ENCODE measurements at regions not wholly inside any gene's neighbourhood (a gene's known extent, or its start where the extent isn't known, plus 50 kb on each side); places are given as distances from the start of the nearest gene placed in this dataset.

DNA sequence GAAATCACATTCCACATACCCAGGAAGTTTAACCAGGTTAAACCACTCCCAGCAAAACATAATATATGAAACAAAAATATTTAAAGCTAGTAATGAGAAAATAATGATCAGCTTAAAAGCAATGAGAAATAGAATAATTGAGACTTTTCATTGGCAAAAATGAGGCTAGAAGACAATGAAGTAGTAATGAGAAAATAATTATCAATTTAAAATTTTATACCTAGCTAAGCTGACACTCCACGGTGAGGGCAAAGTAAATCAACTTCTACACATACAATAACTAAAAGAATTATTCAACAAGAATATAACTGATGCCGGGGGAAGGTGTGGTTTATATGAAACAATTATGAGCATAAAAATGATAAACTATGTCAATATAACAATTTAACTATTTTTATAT is 82.2 kb upstream of the TES start:
- H3K79me2 ChIP-seq (ENCODE audit: control insufficient read depth, insufficient read depth, low read length) = no peaks in the 10 kb centered on the region
- H3K9ac ChIP-seq (ENCODE audit: insufficient read depth, low read length) = no peak overlapping the region
- no peaks in the 10 kb centered on the region for H3K4me1 ChIP-seq (ENCODE audit: control insufficient read depth, extremely low read depth, insufficient read depth, low read length)
- no peaks in the 10 kb centered on the region for H3K27me3 ChIP-seq (ENCODE audit: control insufficient read depth, insufficient read depth, low read length)
- no peak for TF ChIP-seq EZH2 (IDR thresholded peaks at IDR 0.05; ENCODE audit: low read length, missing control alignments)
- no peak for TF ChIP-seq CTCF (conservative IDR thresholded peaks at IDR 0.05 in 1 of 2, IDR thresholded peaks at IDR 0.05 in 1 of 2; ENCODE audit: low read depth in 1 of 2, low read length in 2 of 2)
- H3K27ac ChIP-seq (ENCODE audit: insufficient read depth, low read length) = no peak overlapping the region
- no peaks in the 10 kb centered on the region for H3K9me3 ChIP-seq (ENCODE audit: control insufficient read depth, insufficient read depth, low read depth, low read length)
- no peak for DNase-seq (ENCODE audit: low read depth in 2 of 2)
- H3K4me3 ChIP-seq (replicated peaks in 1 of 4; ENCODE audit: control extremely low read depth in 1 of 4, insufficient read depth in 1 of 4, low read depth in 3 of 4, low read length in 4 of 4) = no peak overlapping the region
- no peaks in the 10 kb centered on the region for H4K20me1 ChIP-seq (ENCODE audit: control insufficient read depth, extremely low read depth, insufficient read depth, low read length)
- no peak overlapping the region for H3K4me2 ChIP-seq (ENCODE audit: extremely low read depth, insufficient read depth, low read length)
- no peaks in the 10 kb centered on the region for H3K36me3 ChIP-seq (ENCODE audit: control insufficient read depth, insufficient read depth, low read length)
- no peak overlapping the region for H2AFZ ChIP-seq (ENCODE audit: low read length)

GRCh38 chr7:116135306-116135705 is 75.0 kb upstream of the TES start:
- H3K79me2 ChIP-seq (ENCODE audit: control insufficient read depth, insufficient read depth, low read length) = no peaks in the 10 kb centered on the region
- H3K36me3 ChIP-seq (ENCODE audit: control insufficient read depth, insufficient read depth, low read length) = no peaks in the 10 kb centered on the region
- no peak overlapping the region for H3K9ac ChIP-seq (ENCODE audit: insufficient read depth, low read length)
- DNase-seq (ENCODE audit: low read depth in 2 of 2) = no peak
- no peak for TF ChIP-seq CTCF (conservative IDR thresholded peaks at IDR 0.05 in 1 of 2, IDR thresholded peaks at IDR 0.05 in 1 of 2; ENCODE audit: low read depth in 1 of 2, low read length in 2 of 2)
- TF ChIP-seq EZH2 (IDR thresholded peaks at IDR 0.05; ENCODE audit: low read length, missing control alignments) = no peak
- H3K27ac ChIP-seq (ENCODE audit: insufficient read depth, low read length) = no peak overlapping the region
- H3K9me3 ChIP-seq (ENCODE audit: control insufficient read depth, insufficient read depth, low read depth, low read length) = no peaks in the 10 kb centered on the region
- H3K4me1 ChIP-seq (ENCODE audit: control insufficient read depth, extremely low read depth, insufficient read depth, low read length) = no peaks in the 10 kb centered on the region
- peak overlapping the region; percentile 14 for H2AFZ ChIP-seq (ENCODE audit: low read length)
- H3K4me2 ChIP-seq (ENCODE audit: extremely low read depth, insufficient read depth, low read length) = no peak overlapping the region
- no peak overlapping the region for H3K4me3 ChIP-seq (replicated peaks in 1 of 4; ENCODE audit: control extremely low read depth in 1 of 4, insufficient read depth in 1 of 4, low read depth in 3 of 4, low read length in 4 of 4)
- no peaks in the 10 kb centered on the region for H3K27me3 ChIP-seq (ENCODE audit: control insufficient read depth, insufficient read depth, low read length)
- no peaks in the 10 kb centered on the region for H4K20me1 ChIP-seq (ENCODE audit: control insufficient read depth, extremely low read depth, insufficient read depth, low read length)

DNA sequence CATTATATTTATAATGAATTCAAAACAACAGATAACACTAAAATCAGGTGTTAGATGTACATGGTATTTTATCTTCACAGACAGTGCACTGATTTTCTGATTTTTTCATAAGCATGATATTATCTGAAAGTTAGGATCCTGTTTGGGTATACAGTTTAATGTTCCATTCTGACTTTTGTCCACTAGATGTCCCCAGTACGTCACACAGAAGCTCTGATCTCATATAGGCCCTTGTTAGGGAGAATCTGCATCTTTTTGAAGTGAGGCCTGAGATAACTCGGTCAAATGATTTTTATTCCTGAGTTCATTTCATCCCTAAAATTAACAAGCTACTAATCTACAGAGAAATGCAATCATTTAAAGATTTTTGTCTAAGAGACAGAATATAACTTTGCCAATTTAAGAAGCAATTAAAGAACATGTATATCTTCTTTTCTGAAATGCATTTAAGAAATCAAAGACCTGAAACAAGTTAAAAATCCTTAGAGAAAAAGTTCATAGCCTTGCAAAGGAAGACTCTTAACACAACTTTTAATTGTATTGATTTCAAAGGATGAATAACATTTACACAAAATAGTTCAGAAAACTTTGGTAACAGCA is 72.0 kb upstream of the TES start:
- Histone ChIP-seq H3K4me3 (replicated peaks in 1 of 4; ENCODE audit: control extremely low read depth in 1 of 4, insufficient read depth in 1 of 4, low read depth in 3 of 4, low read length in 4 of 4) (no peak overlapping the region), H4K20me1 (ENCODE audit: control insufficient read depth, extremely low read depth, insufficient read depth, low read length) (no peaks in the 10 kb centered on the region), H3K9ac (ENCODE audit: insufficient read depth, low read length) (no peak overlapping the region), H3K4me1 (ENCODE audit: control insufficient read depth, extremely low read depth, insufficient read depth, low read length) (no peaks in the 10 kb centered on the region), H3K9me3 (ENCODE audit: control insufficient read depth, insufficient read depth, low read depth, low read length) (no peaks in the 10 kb centered on the region), H3K27ac (ENCODE audit: insufficient read depth, low read length) (no peak overlapping the region), H3K4me2 (ENCODE audit: extremely low read depth, insufficient read depth, low read length) (no peak overlapping the region), H3K79me2 (ENCODE audit: control insufficient read depth, insufficient read depth, low read length) (no peaks in the 10 kb centered on the region), H3K27me3 (ENCODE audit: control insufficient read depth, insufficient read depth, low read length) (no peaks in the 10 kb centered on the region), H2AFZ (ENCODE audit: low read length) (no peak overlapping the region), H3K36me3 (ENCODE audit: control insufficient read depth, insufficient read depth, low read length) (no peaks in the 10 kb centered on the region)
- DNase-seq (ENCODE audit: low read depth in 2 of 2) = peak; percentile 70 to 85
- TF ChIP-seq CTCF (conservative IDR thresholded peaks at IDR 0.05 in 1 of 2, IDR thresholded peaks at IDR 0.05 in 1 of 2; ENCODE audit: low read depth in 1 of 2, low read length in 2 of 2) = peak; percentile 77 to 83
- TF ChIP-seq EZH2 (IDR thresholded peaks at IDR 0.05; ENCODE audit: low read length, missing control alignments) = no peak
